ENCODE measurements at regions not wholly inside any gene's neighbourhood (a gene's known extent, or its start where the extent isn't known, plus 50 kb on each side); places are given as distances from the start of the nearest gene placed in this dataset.

- Mint-ChIP-seq H3K36me3 (no peaks in the 10 kb centered on the region), H3K4me1 (ENCODE audit: unreplicated experiment) (peaks cover 13% of the 10 kb centered on the region), H3K4me3 (no peak overlapping the region), H3K27me3 (no peaks in the 10 kb centered on the region), H3K27ac (no peak overlapping the region), H3K9me3 (no peaks in the 10 kb centered on the region)
- DNase-seq (ENCODE audit: extremely low spot score, unreplicated experiment), result no peak
- no peak for TF ChIP-seq CTCF (conservative IDR thresholded peaks at IDR 0.05)
Measured at GRCh38 chr1:60903591-60903990, 178.8 kb upstream of the NFIA start.

- H3K4me1 Mint-ChIP-seq (ENCODE audit: unreplicated experiment), result peaks cover 13% of the 10 kb centered on the region
- H3K9me3 Mint-ChIP-seq, result no peaks in the 10 kb centered on the region
- DNase-seq (ENCODE audit: extremely low spot score, unreplicated experiment), result no peak
- H3K27me3 Mint-ChIP-seq, result peaks cover 3% of the 10 kb centered on the region
- no peak for TF ChIP-seq CTCF (conservative IDR thresholded peaks at IDR 0.05)
- H3K36me3 Mint-ChIP-seq, result no peaks in the 10 kb centered on the region
- no peak overlapping the region for H3K27ac Mint-ChIP-seq
- no peak overlapping the region for H3K4me3 Mint-ChIP-seq
Measured at GRCh38 chr1:60899464-60899863, 182.9 kb upstream of the NFIA start.

GRCh38 chr1:60898987-60899386, 183.4 kb upstream of the NFIA start:
- Mint-ChIP-seq H3K4me1 (ENCODE audit: unreplicated experiment) (peaks cover 13% of the 10 kb centered on the region), H3K27ac (no peak overlapping the region)
- no peak for TF ChIP-seq CTCF (conservative IDR thresholded peaks at IDR 0.05)

GRCh38 chr1:60898413-60898812, 183.9 kb upstream of the NFIA start:
- no peaks in the 10 kb centered on the region for H3K36me3 Mint-ChIP-seq
- TF ChIP-seq CTCF (conservative IDR thresholded peaks at IDR 0.05), result no peak
- H3K27me3 Mint-ChIP-seq, result peaks cover 6% of the 10 kb centered on the region
- H3K9me3 Mint-ChIP-seq, result no peaks in the 10 kb centered on the region
- DNase-seq (ENCODE audit: extremely low spot score, unreplicated experiment), result no peak
- H3K27ac Mint-ChIP-seq, result no peak overlapping the region
- H3K4me1 Mint-ChIP-seq (ENCODE audit: unreplicated experiment), result peaks cover 18% of the 10 kb centered on the region
- no peak overlapping the region for H3K4me3 Mint-ChIP-seq

More at GRCh38 chr1:60898987-60899386, 183.4 kb upstream of the NFIA start:
- Mint-ChIP-seq H3K9me3 (no peaks in the 10 kb centered on the region), H3K36me3 (no peaks in the 10 kb centered on the region), H3K4me3 (no peak overlapping the region), H3K27me3 (peaks cover 6% of the 10 kb centered on the region)
- no peak for DNase-seq (ENCODE audit: extremely low spot score, unreplicated experiment)

GRCh38 chr1:60896701-60897363, 185.5 kb upstream of the NFIA start:
- Mint-ChIP-seq H3K27me3 (peaks cover 6% of the 10 kb centered on the region), H3K4me3 (no peak overlapping the region), H3K27ac (no peak overlapping the region), H3K36me3 (no peaks in the 10 kb centered on the region), H3K4me1 (ENCODE audit: unreplicated experiment) (peaks cover 26% of the 10 kb centered on the region), H3K9me3 (no peaks in the 10 kb centered on the region)
- no peak for DNase-seq (ENCODE audit: extremely low spot score, unreplicated experiment)
- no peak for TF ChIP-seq CTCF (conservative IDR thresholded peaks at IDR 0.05)
